WTC11 (cell line): ENCODE measurements at regions not wholly inside any gene's neighbourhood (a gene's known extent, or its start where the extent isn't known, plus 50 kb on each side); places are given as distances from the start of the nearest gene placed in this dataset.

Source experiments
- CREB1 ChIP-seq: sonication (generic); formaldehyde crosslinking; IDR thresholded peaks from 2 replicates; pipeline ENCODE4 v1.8.0; 2023; ENCODE audit warnings: mild to moderate bottlenecking, missing genetic modification reagents
- ESRRA ChIP-seq: sonication (generic); formaldehyde crosslinking; IDR thresholded peaks from 2 replicates; pipeline ENCODE4 v1.8.1; 2022; ENCODE audit warnings: mild to moderate bottlenecking, missing genetic modification reagents, borderline replicate concordance
- MXD4 ChIP-seq: fragments of 250-450 bp; sonication (Bioruptor Pico); IDR thresholded peaks from 2 replicates; pipeline ENCODE4 v1.8.0; 2021; ENCODE audit warnings: mild to moderate bottlenecking, moderate library complexity, borderline replicate concordance
- ZNF138 ChIP-seq: sonication (generic); formaldehyde crosslinking; conservative IDR thresholded peaks from 2 replicates; pipeline ENCODE4 v1.8.1; 2022; ENCODE audit warnings: mild to moderate bottlenecking, moderate library complexity, missing genetic modification reagents
- TF ChIP-seq, protein P1 (sequence below): fragments of 200-600 bp; IDR thresholded peaks from 2 replicates; pipeline ENCODE4 v1.8.0; 2022; ENCODE audit warnings: antibody characterized with exemption

GRCh38 chr3:44031387-44032380, 210.0 kb upstream of the TOPAZ1 start:
- TF ChIP-seq, protein P1, sequence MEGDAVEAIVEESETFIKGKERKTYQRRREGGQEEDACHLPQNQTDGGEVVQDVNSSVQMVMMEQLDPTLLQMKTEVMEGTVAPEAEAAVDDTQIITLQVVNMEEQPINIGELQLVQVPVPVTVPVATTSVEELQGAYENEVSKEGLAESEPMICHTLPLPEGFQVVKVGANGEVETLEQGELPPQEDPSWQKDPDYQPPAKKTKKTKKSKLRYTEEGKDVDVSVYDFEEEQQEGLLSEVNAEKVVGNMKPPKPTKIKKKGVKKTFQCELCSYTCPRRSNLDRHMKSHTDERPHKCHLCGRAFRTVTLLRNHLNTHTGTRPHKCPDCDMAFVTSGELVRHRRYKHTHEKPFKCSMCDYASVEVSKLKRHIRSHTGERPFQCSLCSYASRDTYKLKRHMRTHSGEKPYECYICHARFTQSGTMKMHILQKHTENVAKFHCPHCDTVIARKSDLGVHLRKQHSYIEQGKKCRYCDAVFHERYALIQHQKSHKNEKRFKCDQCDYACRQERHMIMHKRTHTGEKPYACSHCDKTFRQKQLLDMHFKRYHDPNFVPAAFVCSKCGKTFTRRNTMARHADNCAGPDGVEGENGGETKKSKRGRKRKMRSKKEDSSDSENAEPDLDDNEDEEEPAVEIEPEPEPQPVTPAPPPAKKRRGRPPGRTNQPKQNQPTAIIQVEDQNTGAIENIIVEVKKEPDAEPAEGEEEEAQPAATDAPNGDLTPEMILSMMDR: no peak
- TF ChIP-seq CREB1 (CRISPR knock-in tag) (no peak), ZNF138 (CRISPR knock-in tag) (no peak), MXD4 (no peak), ESRRA (CRISPR knock-in tag) (no peak)
